ENCODE measurements at regions not wholly inside any gene's neighbourhood (a gene's known extent, or its start where the extent isn't known, plus 50 kb on each side); places are given as distances from the start of the nearest gene placed in this dataset.

DNA sequence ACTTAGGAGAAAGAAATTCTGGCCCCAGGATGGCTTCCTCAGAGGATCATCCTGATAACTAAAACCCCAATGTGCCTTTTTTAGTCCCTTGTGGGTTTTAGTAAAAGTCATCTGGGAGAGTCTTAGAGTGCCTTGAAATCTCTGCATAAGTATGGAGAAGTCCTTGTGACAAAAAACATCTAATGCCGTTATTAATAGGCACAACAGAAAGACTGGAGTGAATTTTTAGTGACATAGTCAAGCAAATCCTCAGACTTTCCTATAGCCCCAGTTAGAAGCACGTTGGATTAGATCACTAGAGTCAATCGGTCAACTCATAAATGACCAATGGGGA is 108.2 kb upstream of the MPDZ start:
- TF ChIP-seq PTBP1 (IDR thresholded peaks at IDR 0.05; ENCODE audit: low read depth, low read length) (no peak), ATF1 (CRISPR knock-in tag; IDR thresholded peaks at IDR 0.05) (no peak), ATF1 (tag; IDR thresholded peaks at IDR 0.05) (no peak), RBFOX2 (IDR thresholded peaks at IDR 0.05; ENCODE audit: low read depth, low read length) (no peak), ZSCAN32 (CRISPR knock-in tag; IDR thresholded peaks at IDR 0.05) (no peak), DNMT1 (IDR thresholded peaks at IDR 0.05) (no peak), ZNF165 (CRISPR knock-in tag; IDR thresholded peaks at IDR 0.05; ENCODE audit: borderline replicate concordance) (no peak), HOXB6 (CRISPR knock-in tag; IDR thresholded peaks at IDR 0.05; ENCODE audit: borderline replicate concordance) (no peak), HDAC2 (IDR thresholded peaks at IDR 0.05) (no peak), MCM2 (IDR thresholded peaks at IDR 0.05; ENCODE audit: low read depth) (no peak), MCM5 (IDR thresholded peaks at IDR 0.05; ENCODE audit: low read depth) (no peak)
- TF ChIP-seq, protein P1, sequence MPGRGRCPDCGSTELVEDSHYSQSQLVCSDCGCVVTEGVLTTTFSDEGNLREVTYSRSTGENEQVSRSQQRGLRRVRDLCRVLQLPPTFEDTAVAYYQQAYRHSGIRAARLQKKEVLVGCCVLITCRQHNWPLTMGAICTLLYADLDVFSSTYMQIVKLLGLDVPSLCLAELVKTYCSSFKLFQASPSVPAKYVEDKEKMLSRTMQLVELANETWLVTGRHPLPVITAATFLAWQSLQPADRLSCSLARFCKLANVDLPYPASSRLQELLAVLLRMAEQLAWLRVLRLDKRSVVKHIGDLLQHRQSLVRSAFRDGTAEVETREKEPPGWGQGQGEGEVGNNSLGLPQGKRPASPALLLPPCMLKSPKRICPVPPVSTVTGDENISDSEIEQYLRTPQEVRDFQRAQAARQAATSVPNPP (IDR thresholded peaks at IDR 0.05; ENCODE audit: borderline replicate concordance, insufficient read depth, insufficient read length): no peak
- TF ChIP-seq, protein P2, sequence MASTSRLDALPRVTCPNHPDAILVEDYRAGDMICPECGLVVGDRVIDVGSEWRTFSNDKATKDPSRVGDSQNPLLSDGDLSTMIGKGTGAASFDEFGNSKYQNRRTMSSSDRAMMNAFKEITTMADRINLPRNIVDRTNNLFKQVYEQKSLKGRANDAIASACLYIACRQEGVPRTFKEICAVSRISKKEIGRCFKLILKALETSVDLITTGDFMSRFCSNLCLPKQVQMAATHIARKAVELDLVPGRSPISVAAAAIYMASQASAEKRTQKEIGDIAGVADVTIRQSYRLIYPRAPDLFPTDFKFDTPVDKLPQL (IDR thresholded peaks at IDR 0.05; ENCODE audit: extremely low read depth, insufficient read length): no peak
- TF ChIP-seq, protein P3, sequence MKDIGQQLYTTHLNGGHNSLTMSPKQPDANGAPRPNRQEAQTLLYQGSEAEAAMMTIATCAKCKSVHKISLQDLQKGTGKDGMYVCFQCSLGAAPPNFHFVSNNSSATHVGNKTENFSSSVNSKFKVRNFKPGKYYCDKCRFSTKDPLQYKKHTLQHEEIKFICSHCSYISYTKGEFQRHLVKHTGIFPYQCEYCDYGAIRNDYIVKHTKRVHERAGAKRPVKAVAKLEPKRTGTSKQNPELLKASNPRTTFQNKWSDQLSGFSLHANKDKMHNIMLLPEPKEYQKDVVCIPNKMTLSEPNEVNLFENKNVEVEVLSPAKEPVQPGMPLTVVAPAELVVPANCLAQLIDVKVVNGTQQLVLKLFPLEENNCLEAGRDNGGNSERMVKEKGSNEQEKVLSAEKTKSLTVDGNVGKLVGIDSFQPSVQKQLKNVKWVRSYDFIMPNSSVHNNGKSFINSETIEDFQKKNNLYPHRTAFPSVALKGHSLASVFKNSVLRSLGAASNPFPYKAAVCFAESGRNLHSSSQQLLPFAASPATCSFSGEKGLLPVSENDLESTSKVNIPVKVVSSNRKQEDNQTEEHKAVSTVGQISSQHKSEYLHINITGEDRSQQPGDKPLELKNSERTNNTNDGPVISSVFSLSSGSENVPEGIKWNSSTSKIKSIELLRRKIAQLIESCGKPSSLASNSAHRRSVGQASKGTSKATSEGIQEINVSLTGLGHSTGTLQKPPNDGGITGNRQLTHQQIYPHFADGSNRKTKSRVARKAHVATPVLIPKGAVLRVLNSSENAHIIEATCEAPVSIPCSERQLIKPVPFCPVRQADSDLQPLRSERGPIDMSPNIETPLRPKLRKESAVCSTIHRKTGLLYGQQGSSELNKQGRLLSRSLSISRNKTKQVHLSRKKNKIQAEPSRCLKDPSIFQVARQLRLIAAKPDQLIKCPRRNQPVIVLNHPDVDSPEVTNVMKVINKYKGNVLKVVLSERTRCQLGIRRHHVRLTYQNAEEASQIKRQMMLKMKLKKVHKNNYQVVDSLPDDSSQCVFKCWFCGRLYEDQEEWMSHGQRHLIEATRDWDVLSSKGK (CRISPR knock-in tag; IDR thresholded peaks at IDR 0.05): no peak
- Histone ChIP-seq H2AFZ (ENCODE audit: low read depth, low read length) (no peak overlapping the region), H4K20me1 (replicated peaks; ENCODE audit: control insufficient read depth, insufficient read depth, low read length) (no peaks in the 10 kb centered on the region), H3K27me3 (ENCODE audit: control insufficient read depth in 2 of 2, insufficient read depth in 2 of 2, low read length in 2 of 2) (no peaks in the 10 kb centered on the region), H3K4me1 (replicated peaks in 1 of 2; ENCODE audit: control insufficient read depth in 2 of 2, insufficient read depth in 2 of 2, low read length in 2 of 2) (no peaks in the 10 kb centered on the region), H3K27ac (ENCODE audit: extremely low read depth, low read depth, low read length) (no peak overlapping the region), H3K79me2 (ENCODE audit: control insufficient read depth, insufficient read depth, low read length) (no peaks in the 10 kb centered on the region), H3K9me3 (replicated peaks; ENCODE audit: control insufficient read depth, insufficient read depth, low read depth, low read length) (no peaks in the 10 kb centered on the region), H3K4me2 (ENCODE audit: insufficient read depth, low read length) (no peak overlapping the region), H3K4me3 (no peak overlapping the region), H3K9me1 (ENCODE audit: control insufficient read depth, insufficient read depth, low read length) (no peaks in the 10 kb centered on the region), H3K36me3 (ENCODE audit: control insufficient read depth, insufficient read depth, low read length) (no peaks in the 10 kb centered on the region), H3K9ac (ENCODE audit: insufficient read depth in 1 of 2, low read depth in 2 of 2, low read length in 2 of 2) (no peak overlapping the region)
- ChIA-PET CTCF (ENCODE audit: low intra/inter-chr PET ratio) (no interaction called here), POLR2A (no interaction called here)
- intact Hi-C loops (cut with micrococcal nuclease): no loop called here
- no TSS peak for BruUV-seq (replicated peaks)
- 0% methylated on average over 3 of the region's 3 CpGs for WGBS (ENCODE audit: insufficient coverage, low coverage, missing lambda C conversion rate)
- FAIRE-seq (no peak), ATAC-seq (no peak), DNase-seq (ENCODE audit: extremely low read depth in 1 of 4, low spot score in 3 of 4) (no peak)
- in situ Hi-C loops (cut with MboI): no loop called here

Measured in K562 (cell line).